SK-N-SH (cell line): ENCODE measurements at regions not wholly inside any gene's neighbourhood (a gene's known extent, or its start where the extent isn't known, plus 50 kb on each side); places are given as distances from the start of the nearest gene placed in this dataset.

Experiments
- CTCF ChIA-PET: fragments of 300-600, 350-600 bp; formaldehyde crosslinking; extraction: SDS; loops from one replicate; lab custom pipeline; 2021; lab: Yijun Ruan, JAX
- POLR2A ChIA-PET: fragments of 350-600 bp; sonication (Branson Sonifier 250); formaldehyde crosslinking; extraction: SDS; loops from one replicate; lab custom pipeline; 2020; ENCODE audit warnings: antibody characterized with exemption, inconsistent platforms; lab: Yijun Ruan, JAX
- DNase-seq: peaks from one replicate; pipeline ENCODE4 v3.0.0; 2012
- H2AFZ ChIP-seq: fragments of 200-600 bp; sonication (generic); 2 replicates; pipeline ENCODE4 v1.8.1; 2016; ENCODE audit warnings: antibody characterized with exemption, mild to moderate bottlenecking, low read depth
- H3F3A ChIP-seq: fragments of 200-600 bp; sonication (generic); replicated peaks from 2 replicates; pipeline ENCODE3; 2016; ENCODE audit warnings: antibody characterized with exemption, mild to moderate bottlenecking; ENCODE audit not compliant: insufficient read depth
- H3K27ac ChIP-seq, 2 experiments: fragments of 200-500 bp in 1 of 2; fragments of 200-600 bp in 1 of 2; sonication (Bioruptor generic) in 1 of 2; sonication (generic), shearing (Covaris generic) in 1 of 2; 2 replicates each; pipeline versions ENCODE4 v1.5.1 to v1.6.1; 2014 to 2016; ENCODE audit warnings: low read depth in 2 of 2, inconsistent platforms in 1 of 2, low read length in 1 of 2, mild to moderate bottlenecking in 1 of 2, mixed read lengths in 1 of 2
- H3K27me3 ChIP-seq: fragments of 200-600 bp; sonication (generic), shearing (Covaris generic); 2 replicates; pipeline ENCODE4 v1.6.1; 2016; ENCODE audit warnings: mixed run types; ENCODE audit not compliant: insufficient read depth
- H3K36me3 ChIP-seq, 2 experiments: fragments of 200-500 bp in 1 of 2; fragments of 200-600 bp in 1 of 2; sonication (Bioruptor generic) in 1 of 2; sonication (generic) in 1 of 2; replicated peaks in 1 of 2; 2 replicates each; pipeline versions ENCODE3 to v1.5.1; 2014 to 2016; ENCODE audit warnings: low read length in 1 of 2, mild to moderate bottlenecking in 1 of 2; ENCODE audit not compliant: insufficient read depth in 2 of 2, control insufficient read depth in 1 of 2
- H3K4me1 ChIP-seq, 2 experiments: fragments of 200-500 bp in 1 of 2; fragments of 200-600 bp in 1 of 2; sonication (Bioruptor generic) in 1 of 2; sonication (generic), shearing (Covaris generic) in 1 of 2; 2 replicates each; pipeline versions ENCODE4 v1.5.1 to v1.6.1; 2014 to 2016; ENCODE audit warnings: low read depth in 1 of 2, low read length in 1 of 2, mixed run types in 1 of 2; ENCODE audit not compliant: insufficient read depth in 2 of 2, control insufficient read depth in 1 of 2
- H3K4me2 ChIP-seq: fragments of 200-600 bp; sonication (generic), shearing (Covaris generic); 2 replicates; pipeline ENCODE4 v1.6.1; 2017; ENCODE audit warnings: mixed run types
- H3K4me3 ChIP-seq, 2 experiments: fragments of 200-500 bp in 1 of 2; fragments of 200-600 bp in 1 of 2; sonication (Bioruptor generic) in 1 of 2; sonication (generic), shearing (Covaris generic) in 1 of 2; 2 replicates each; pipeline versions ENCODE4 v1.5.1 to v1.8.1; 2014 to 2016; ENCODE audit warnings: low read depth in 2 of 2, inconsistent platforms in 1 of 2, low read length in 1 of 2, mild to moderate bottlenecking in 1 of 2, mixed read lengths in 1 of 2, moderate library complexity in 1 of 2
- H3K79me2 ChIP-seq: fragments of 200-600 bp; sonication (generic); 2 replicates; pipeline ENCODE4 v1.8.1; 2017; ENCODE audit warnings: mild to moderate bottlenecking; ENCODE audit not compliant: insufficient read depth
- H3K9ac ChIP-seq: fragments of 200-600 bp; sonication (generic); 2 replicates; pipeline ENCODE4 v1.6.1; 2017; ENCODE audit warnings: mixed run types
- H3K9me2 ChIP-seq: fragments of 200-600 bp; sonication (generic); 2 replicates; pipeline ENCODE4 v1.6.1; 2017; ENCODE audit warnings: mixed run types
- H3K9me3 ChIP-seq: fragments of 200-600 bp; sonication (generic); 2 replicates; pipeline ENCODE4 v1.6.1; 2017; ENCODE audit warnings: mixed run types, mild to moderate bottlenecking, moderate library complexity
- H4K20me1 ChIP-seq: fragments of 200-600 bp; sonication (generic); 2 replicates; pipeline ENCODE4 v1.6.1; 2017; ENCODE audit warnings: mild to moderate bottlenecking, mixed run types; ENCODE audit not compliant: insufficient read depth
- CHD2 ChIP-seq: fragments of 150-350 bp; IDR thresholded peaks from 2 replicates; pipeline ENCODE4 v1.6.1; 2018; ENCODE audit warnings: low read length; ENCODE audit not compliant: partially characterized antibody
- ELF1 ChIP-seq: IDR thresholded peaks from 2 replicates; pipeline ENCODE4 v1.4.0; 2012
- EZH2phosphoT487 ChIP-seq: fragments of 200-600 bp; sonication (generic); IDR thresholded peaks from 2 replicates; pipeline ENCODE4 v1.6.1; 2017; ENCODE audit warnings: low read depth, mixed run types, mild to moderate bottlenecking, antibody characterized with exemption, moderate library complexity, borderline replicate concordance
- FOXJ3 ChIP-seq: sonication (generic); formaldehyde crosslinking; IDR thresholded peaks from 2 replicates; pipeline ENCODE4 v1.5.1; 2020; ENCODE audit warnings: mild to moderate bottlenecking, missing genetic modification reagents
- GABPA ChIP-seq: IDR thresholded peaks from 2 replicates; pipeline ENCODE4 v1.4.0; 2012; ENCODE audit warnings: low read depth, mild to moderate bottlenecking
- JUND ChIP-seq: IDR thresholded peaks from 2 replicates; pipeline ENCODE4 v1.4.0; 2012
- MXI1 ChIP-seq: IDR thresholded peaks from 2 replicates; pipeline ENCODE4 v1.6.1; 2012; ENCODE audit warnings: mild to moderate bottlenecking, low read depth, low read length, improper control_type of control experiment
- NFIC ChIP-seq: IDR thresholded peaks from 2 replicates; pipeline ENCODE4 v1.4.0; 2012; ENCODE audit warnings: borderline replicate concordance
- NRF1 ChIP-seq: IDR thresholded peaks from 2 replicates; pipeline ENCODE4 v1.6.1; 2012; ENCODE audit warnings: low read depth, mild to moderate bottlenecking, low read length
- POLR2AphosphoS5 ChIP-seq: IDR thresholded peaks from 2 replicates; pipeline ENCODE4 v1.6.1; 2012; ENCODE audit warnings: low read depth, low read length
- RCOR1 ChIP-seq: fragments of 150-350 bp; IDR thresholded peaks from 2 replicates; pipeline ENCODE4 v1.6.1; 2017; ENCODE audit warnings: antibody characterized with exemption, low read length
- SIN3A ChIP-seq: IDR thresholded peaks from 2 replicates; pipeline ENCODE4 v1.6.1; 2012; ENCODE audit warnings: low read depth, mild to moderate bottlenecking, low read length, moderate library complexity, borderline replicate concordance
- SMC3 ChIP-seq: IDR thresholded peaks from 2 replicates; pipeline ENCODE4 v1.6.1; 2012; ENCODE audit warnings: low read depth, low read length, improper control_type of control experiment
- TCF12 ChIP-seq: IDR thresholded peaks from 2 replicates; pipeline ENCODE4 v1.4.0; 2012
- TEAD4 ChIP-seq: IDR thresholded peaks from 2 replicates; pipeline ENCODE4 v1.4.0; 2012; ENCODE audit warnings: mild to moderate bottlenecking, borderline replicate concordance; ENCODE audit not compliant: insufficient read depth
- WGBS: methylation state at CpG from one replicate; pipeline ENCODE4 v1.1.6; 2017; ENCODE audit warnings: low lambda C conversion rate; 5-methylcytosine and 5-hydroxymethylcytosine counted together
- TF ChIP-seq, protein P1 (sequence below): IDR thresholded peaks from 2 replicates; pipeline ENCODE4 v1.4.0; 2012; ENCODE audit warnings: low read depth, borderline replicate concordance
- TF ChIP-seq, protein P2 (sequence below): IDR thresholded peaks from 2 replicates; pipeline ENCODE4 v1.4.0; 2012; ENCODE audit warnings: low read depth
- TF ChIP-seq, protein P3 (sequence below): IDR thresholded peaks from 2 replicates; pipeline ENCODE4; 2012
- TF ChIP-seq, protein P4 (sequence below): IDR thresholded peaks from 2 replicates; pipeline ENCODE4 v1.4.0; 2012; ENCODE audit warnings: low read depth, borderline replicate concordance

DNA sequence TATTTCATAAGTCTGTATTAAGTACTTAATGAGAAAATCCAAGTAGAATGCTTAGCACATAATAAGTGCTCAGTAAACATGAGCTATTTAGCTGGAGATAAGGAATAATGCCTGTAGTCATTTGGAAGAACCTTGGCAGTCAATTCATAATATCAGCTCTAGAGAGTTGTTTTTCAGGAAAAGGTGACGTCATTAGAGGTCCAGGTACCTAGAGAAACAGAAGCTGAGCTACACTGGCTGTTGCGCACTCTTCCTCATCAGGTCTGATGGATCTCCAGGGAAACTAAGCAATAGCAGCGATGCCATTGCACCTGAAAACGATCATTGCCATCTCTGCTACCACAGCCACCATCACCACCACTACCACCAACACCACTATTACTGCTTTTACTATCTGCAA lies 187.8 kb upstream of the PLD5 start:
- H4K20me1 ChIP-seq, result no peaks in the 10 kb centered on the region
- no peak overlapping the region for H3K4me3 ChIP-seq
- no peak overlapping the region for H3K4me2 ChIP-seq
- H2AFZ ChIP-seq, result no peak overlapping the region
- H3K9me3 ChIP-seq, result no peaks in the 10 kb centered on the region
- H3K27ac ChIP-seq, result no peak overlapping the region
- no peaks in the 10 kb centered on the region for H3K36me3 ChIP-seq
- H3F3A ChIP-seq, result no peaks in the 10 kb centered on the region
- H3K9ac ChIP-seq, result no peak overlapping the region
- ChIA-PET POLR2A (no interaction called here), CTCF (no interaction called here)
- no peaks in the 10 kb centered on the region; a peak in 1 of 4 replicates for H3K4me1 ChIP-seq
- 12% methylated on average over 4 of the region's 4 CpGs for WGBS
- TF ChIP-seq, protein P1, sequence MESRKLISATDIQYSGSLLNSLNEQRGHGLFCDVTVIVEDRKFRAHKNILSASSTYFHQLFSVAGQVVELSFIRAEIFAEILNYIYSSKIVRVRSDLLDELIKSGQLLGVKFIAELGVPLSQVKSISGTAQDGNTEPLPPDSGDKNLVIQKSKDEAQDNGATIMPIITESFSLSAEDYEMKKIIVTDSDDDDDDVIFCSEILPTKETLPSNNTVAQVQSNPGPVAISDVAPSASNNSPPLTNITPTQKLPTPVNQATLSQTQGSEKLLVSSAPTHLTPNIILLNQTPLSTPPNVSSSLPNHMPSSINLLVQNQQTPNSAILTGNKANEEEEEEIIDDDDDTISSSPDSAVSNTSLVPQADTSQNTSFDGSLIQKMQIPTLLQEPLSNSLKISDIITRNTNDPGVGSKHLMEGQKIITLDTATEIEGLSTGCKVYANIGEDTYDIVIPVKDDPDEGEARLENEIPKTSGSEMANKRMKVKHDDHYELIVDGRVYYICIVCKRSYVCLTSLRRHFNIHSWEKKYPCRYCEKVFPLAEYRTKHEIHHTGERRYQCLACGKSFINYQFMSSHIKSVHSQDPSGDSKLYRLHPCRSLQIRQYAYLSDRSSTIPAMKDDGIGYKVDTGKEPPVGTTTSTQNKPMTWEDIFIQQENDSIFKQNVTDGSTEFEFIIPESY, result no peak
- TF ChIP-seq GABPA, result no peak
- TF ChIP-seq TEAD4, result no peak
- TF ChIP-seq ELF1, result no peak
- no peak for TF ChIP-seq NRF1
- H3K27me3 ChIP-seq, result no peaks in the 10 kb centered on the region
- H3K9me2 ChIP-seq, result no peaks in the 10 kb centered on the region
- no peak for DNase-seq
- no peaks in the 10 kb centered on the region for H3K79me2 ChIP-seq

DNA sequence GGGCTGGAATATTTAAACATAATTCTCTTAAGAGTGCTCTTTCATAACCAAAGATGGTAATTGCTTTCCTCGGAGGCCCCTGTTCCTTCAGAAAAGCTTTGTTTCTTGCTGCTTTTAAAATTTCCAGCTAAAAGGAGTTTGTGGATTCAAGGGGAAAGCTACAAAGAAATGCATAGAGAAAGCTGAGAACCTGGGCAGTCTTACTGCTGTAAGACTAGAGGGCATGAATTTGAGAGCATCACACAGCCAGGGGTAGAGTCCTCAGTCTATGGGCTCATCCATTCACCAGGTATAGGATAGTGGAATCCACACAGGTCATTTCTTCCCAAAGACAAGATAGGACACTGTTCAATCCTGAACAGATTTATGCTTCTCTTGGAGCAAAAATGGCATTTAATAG lies 186.3 kb upstream of the PLD5 start:
- ChIA-PET POLR2A (no interaction called here), CTCF (no interaction called here)
- no peaks in the 10 kb centered on the region for H3K9me2 ChIP-seq
- H3K27me3 ChIP-seq, result no peaks in the 10 kb centered on the region
- H2AFZ ChIP-seq, result no peak overlapping the region
- H4K20me1 ChIP-seq, result no peaks in the 10 kb centered on the region
- H3K27ac ChIP-seq, result no peak overlapping the region
- no peaks in the 10 kb centered on the region for H3K36me3 ChIP-seq
- H3K4me1 ChIP-seq, result no peaks in the 10 kb centered on the region; a peak in 1 of 4 replicates
- H3K79me2 ChIP-seq, result no peaks in the 10 kb centered on the region
- H3K4me2 ChIP-seq, result no peak overlapping the region
- DNase-seq, result no peak
- no peak for TF ChIP-seq CHD2
- TF ChIP-seq, all 33 proteins: peak for 0
- H3K4me3 ChIP-seq, result no peak overlapping the region
- no peaks in the 10 kb centered on the region for H3F3A ChIP-seq
- 27% methylated on average over 1 of the region's 1 CpG for WGBS
- no peak overlapping the region for H3K9ac ChIP-seq
- H3K9me3 ChIP-seq, result no peaks in the 10 kb centered on the region

DNA sequence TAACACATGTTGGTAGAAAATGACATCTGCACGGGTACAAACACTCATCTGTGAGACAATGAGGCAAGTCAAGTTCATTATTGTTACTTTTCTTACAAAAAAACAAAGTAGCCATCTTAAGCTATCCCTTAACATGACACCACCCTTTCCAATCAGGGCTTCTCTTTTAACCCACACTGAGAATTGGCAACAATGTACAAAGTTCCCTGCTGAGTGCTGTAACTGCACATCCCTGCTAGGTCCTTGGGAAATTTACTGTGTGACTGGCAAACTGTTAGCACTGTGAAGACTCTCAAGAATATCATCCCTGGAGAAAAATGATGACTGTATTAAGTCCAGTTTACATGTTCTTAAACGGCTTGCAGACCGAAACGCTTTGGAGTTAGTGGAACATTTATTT lies 185.8 kb upstream of the PLD5 start:
- DNase-seq, result no peak
- Histone ChIP-seq H3F3A (no peaks in the 10 kb centered on the region), H3K27me3 (no peaks in the 10 kb centered on the region), H3K9me2 (no peaks in the 10 kb centered on the region), H3K4me1 (no peaks in the 10 kb centered on the region), H3K9me3 (no peaks in the 10 kb centered on the region), H3K36me3 (no peaks in the 10 kb centered on the region), H3K27ac (no peak overlapping the region), H3K4me3 (no peak overlapping the region), H3K79me2 (no peaks in the 10 kb centered on the region), H3K9ac (no peak overlapping the region), H4K20me1 (no peaks in the 10 kb centered on the region), H3K4me2 (no peak overlapping the region), H2AFZ (no peak overlapping the region)
- ChIA-PET POLR2A (no interaction called here), CTCF (no interaction called here)
- 17% methylated on average over 4 of the region's 4 CpGs for WGBS
- TF ChIP-seq SIN3A (no peak), EZH2phosphoT487 (no peak), MXI1 (no peak), FOXJ3 (CRISPR knock-in tag) (no peak), NFIC (no peak), TCF12 (no peak), JUND (no peak), SMC3 (no peak), RCOR1 (no peak), TEAD4 (no peak), GABPA (no peak), NRF1 (no peak), ELF1 (no peak), POLR2AphosphoS5 (no peak)
- TF ChIP-seq, protein P2, sequence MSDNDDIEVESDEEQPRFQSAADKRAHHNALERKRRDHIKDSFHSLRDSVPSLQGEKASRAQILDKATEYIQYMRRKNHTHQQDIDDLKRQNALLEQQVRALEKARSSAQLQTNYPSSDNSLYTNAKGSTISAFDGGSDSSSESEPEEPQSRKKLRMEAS, result no peak
- TF ChIP-seq, protein P3, sequence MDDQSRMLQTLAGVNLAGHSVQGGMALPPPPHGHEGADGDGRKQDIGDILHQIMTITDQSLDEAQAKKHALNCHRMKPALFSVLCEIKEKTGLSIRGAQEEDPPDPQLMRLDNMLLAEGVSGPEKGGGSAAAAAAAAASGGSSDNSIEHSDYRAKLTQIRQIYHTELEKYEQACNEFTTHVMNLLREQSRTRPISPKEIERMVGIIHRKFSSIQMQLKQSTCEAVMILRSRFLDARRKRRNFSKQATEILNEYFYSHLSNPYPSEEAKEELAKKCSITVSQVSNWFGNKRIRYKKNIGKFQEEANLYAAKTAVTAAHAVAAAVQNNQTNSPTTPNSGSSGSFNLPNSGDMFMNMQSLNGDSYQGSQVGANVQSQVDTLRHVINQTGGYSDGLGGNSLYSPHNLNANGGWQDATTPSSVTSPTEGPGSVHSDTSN, result no peak
- TF ChIP-seq, protein P4, sequence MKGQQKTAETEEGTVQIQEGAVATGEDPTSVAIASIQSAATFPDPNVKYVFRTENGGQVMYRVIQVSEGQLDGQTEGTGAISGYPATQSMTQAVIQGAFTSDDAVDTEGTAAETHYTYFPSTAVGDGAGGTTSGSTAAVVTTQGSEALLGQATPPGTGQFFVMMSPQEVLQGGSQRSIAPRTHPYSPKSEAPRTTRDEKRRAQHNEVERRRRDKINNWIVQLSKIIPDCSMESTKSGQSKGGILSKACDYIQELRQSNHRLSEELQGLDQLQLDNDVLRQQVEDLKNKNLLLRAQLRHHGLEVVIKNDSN, result no peak
